Thyroid gland (tissue), 4 donors: ENCODE measurements at regions not wholly inside any gene's neighbourhood (a gene's known extent, or its start where the extent isn't known, plus 50 kb on each side); places are given as distances from the start of the nearest gene placed in this dataset.

Experiments used
- POLR2A ChIP-seq, 2 donors: fragments of 450-650 bp; IDR thresholded peaks; one replicate each; pipeline ENCODE4 v1.6.1; 2017; ENCODE audit warnings: antibody characterized with exemption in 2 of 2, mild to moderate bottlenecking in 2 of 2, moderate library complexity in 1 of 2
- TF ChIP-seq, protein P1 (sequence below), 6 experiments: fragments of 200-600 bp in 3 of 6; fragments of 450-650 bp in 3 of 6; sonication (generic) in 3 of 6; IDR thresholded peaks; one replicate each; pipeline ENCODE4 v1.5.1; 2016 to 2019; ENCODE audit warnings: antibody characterized with exemption in 6 of 6, mild to moderate bottlenecking in 2 of 6, inconsistent platforms in 1 of 6, moderate library complexity in 1 of 6

- no peak for TF ChIP-seq POLR2A (IDR thresholded peaks at IDR 0.05)
- TF ChIP-seq, protein P1, sequence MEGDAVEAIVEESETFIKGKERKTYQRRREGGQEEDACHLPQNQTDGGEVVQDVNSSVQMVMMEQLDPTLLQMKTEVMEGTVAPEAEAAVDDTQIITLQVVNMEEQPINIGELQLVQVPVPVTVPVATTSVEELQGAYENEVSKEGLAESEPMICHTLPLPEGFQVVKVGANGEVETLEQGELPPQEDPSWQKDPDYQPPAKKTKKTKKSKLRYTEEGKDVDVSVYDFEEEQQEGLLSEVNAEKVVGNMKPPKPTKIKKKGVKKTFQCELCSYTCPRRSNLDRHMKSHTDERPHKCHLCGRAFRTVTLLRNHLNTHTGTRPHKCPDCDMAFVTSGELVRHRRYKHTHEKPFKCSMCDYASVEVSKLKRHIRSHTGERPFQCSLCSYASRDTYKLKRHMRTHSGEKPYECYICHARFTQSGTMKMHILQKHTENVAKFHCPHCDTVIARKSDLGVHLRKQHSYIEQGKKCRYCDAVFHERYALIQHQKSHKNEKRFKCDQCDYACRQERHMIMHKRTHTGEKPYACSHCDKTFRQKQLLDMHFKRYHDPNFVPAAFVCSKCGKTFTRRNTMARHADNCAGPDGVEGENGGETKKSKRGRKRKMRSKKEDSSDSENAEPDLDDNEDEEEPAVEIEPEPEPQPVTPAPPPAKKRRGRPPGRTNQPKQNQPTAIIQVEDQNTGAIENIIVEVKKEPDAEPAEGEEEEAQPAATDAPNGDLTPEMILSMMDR (IDR thresholded peaks at IDR 0.05) = no peak
These were observed 61.7 kb upstream of the RAB11FIP2 start for GRCh38 chr10:118108194-118109026.
